Pulmonary artery endothelial cell (primary cell): ENCODE measurements at regions not wholly inside any gene's neighbourhood (a gene's known extent, or its start where the extent isn't known, plus 50 kb on each side); places are given as distances from the start of the nearest gene placed in this dataset.

Experiments
- DNase-seq: peaks from one replicate; pipeline ENCODE4 v3.0.0-alpha.2; 2011; ENCODE audit warnings: low read depth, low spot score

GRCh38 chr10:28952523-28952922 lies 275.2 kb downstream of the BAMBI start:
- DNase-seq = no peak

GRCh38 chr10:28954211-28954610 lies 276.9 kb downstream of the BAMBI start:
- no peak for DNase-seq

GRCh38 chr10:28958468-28958867 lies 281.1 kb downstream of the BAMBI start:
- DNase-seq = no peak

GRCh38 chr10:28959850-28960501 lies 282.7 kb downstream of the BAMBI start:
- DNase-seq = no peak

- DNase-seq = no peak
Observed at GRCh38 chr10:28962768-28963167, 285.4 kb downstream of the BAMBI start.

GRCh38 chr10:28963539-28964221 lies 286.4 kb downstream of the BAMBI start:
- no peak for DNase-seq

GRCh38 chr10:28965937-28966336 lies 288.6 kb downstream of the BAMBI start:
- DNase-seq = no peak

- DNase-seq = no peak
Observed at GRCh38 chr10:28967031-28967430, 289.7 kb downstream of the BAMBI start.

- no peak for DNase-seq
Observed at GRCh38 chr10:28969413-28969812, 292.1 kb downstream of the BAMBI start.

GRCh38 chr10:28970231-28970630 lies 292.9 kb downstream of the BAMBI start:
- peak; percentile 13 for DNase-seq

- DNase-seq = no peak
Observed at GRCh38 chr10:28971255-28971654, 293.9 kb downstream of the BAMBI start.

- no peak for DNase-seq
Observed at GRCh38 chr10:28971764-28972163, 294.4 kb downstream of the BAMBI start.

GRCh38 chr10:28973309-28973972 lies 296.1 kb downstream of the BAMBI start:
- no peak for DNase-seq

- no peak for DNase-seq
Observed at GRCh38 chr10:28975891-28976531, 298.7 kb downstream of the BAMBI start.

- DNase-seq = no peak
Observed at GRCh38 chr10:28977518-28977917, 300.2 kb downstream of the BAMBI start.

- DNase-seq = no peak
Observed at GRCh38 chr10:28980264-28980663, 302.9 kb downstream of the BAMBI start.

GRCh38 chr10:28981007-28981406 lies 303.7 kb downstream of the BAMBI start:
- DNase-seq = no peak

GRCh38 chr10:28982974-28983373 lies 305.7 kb downstream of the BAMBI start:
- DNase-seq = no peak

- DNase-seq = no peak
Observed at GRCh38 chr10:28983799-28984198, 305.1 kb upstream of the LYZL1 start.

GRCh38 chr10:28984431-28984830 lies 304.4 kb upstream of the LYZL1 start:
- peak; percentile 79 for DNase-seq

GRCh38 chr10:28985137-28985885 lies 303.6 kb upstream of the LYZL1 start:
- DNase-seq = no peak
